ENCODE measurements at regions not wholly inside any gene's neighbourhood (a gene's known extent, or its start where the extent isn't known, plus 50 kb on each side); places are given as distances from the start of the nearest gene placed in this dataset.

DNA sequence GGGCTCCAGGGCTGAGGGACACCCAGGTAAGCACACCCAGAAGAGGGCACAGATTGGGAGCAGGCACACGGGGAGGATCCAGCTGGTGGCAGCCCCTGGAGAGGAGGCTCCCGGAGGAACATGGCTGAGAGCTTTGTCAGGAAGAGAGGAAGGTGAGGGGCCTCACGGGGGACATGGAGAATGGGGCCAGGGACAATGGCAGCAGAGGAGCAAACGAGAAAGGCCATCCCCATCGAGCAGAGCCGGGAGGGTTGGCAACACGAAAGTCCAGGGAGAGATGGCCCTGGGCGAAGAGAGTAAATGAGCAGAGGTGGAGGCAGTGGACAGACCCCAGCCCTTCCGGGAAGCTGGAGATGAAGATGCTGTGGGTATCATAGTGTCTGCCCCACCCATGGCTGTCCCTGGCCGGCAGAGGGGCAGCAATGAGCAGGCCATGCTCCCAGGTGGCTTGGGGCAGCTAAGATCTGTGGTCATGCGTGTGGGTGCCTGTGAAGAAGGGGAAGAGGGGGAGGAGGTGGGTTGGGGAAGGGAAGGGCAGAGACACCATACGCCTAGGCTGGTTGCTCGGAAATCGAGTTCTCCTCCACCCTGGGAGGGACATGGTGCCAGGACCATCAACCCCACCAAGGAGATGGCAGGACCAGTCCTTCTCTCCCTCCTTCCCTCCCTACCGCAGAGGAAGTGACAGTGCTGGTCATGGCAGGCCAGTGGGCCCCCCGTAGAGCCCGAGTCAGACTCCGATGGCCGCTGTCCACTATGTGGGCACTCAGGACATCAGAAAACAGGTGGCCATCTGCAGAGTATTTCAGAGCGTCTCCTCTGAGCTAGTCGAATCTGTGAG, 191.7 kb downstream of the NDUFA10 start:
- Mint-ChIP-seq H3K9me3 (ENCODE audit: low read depth, unreplicated experiment) (peaks cover 8% of the 10 kb centered on the region), H3K27ac (ENCODE audit: unreplicated experiment) (no peak overlapping the region), H3K27me3 (ENCODE audit: unreplicated experiment) (peaks cover 55% of the 10 kb centered on the region), H3K4me1 (ENCODE audit: low read depth, unreplicated experiment) (no peaks in the 10 kb centered on the region), H3K4me3 (ENCODE audit: low read depth, unreplicated experiment) (no peak overlapping the region), H3K36me3 (ENCODE audit: insufficient read depth, unreplicated experiment) (no peaks in the 10 kb centered on the region)
- TF ChIP-seq, protein P1, sequence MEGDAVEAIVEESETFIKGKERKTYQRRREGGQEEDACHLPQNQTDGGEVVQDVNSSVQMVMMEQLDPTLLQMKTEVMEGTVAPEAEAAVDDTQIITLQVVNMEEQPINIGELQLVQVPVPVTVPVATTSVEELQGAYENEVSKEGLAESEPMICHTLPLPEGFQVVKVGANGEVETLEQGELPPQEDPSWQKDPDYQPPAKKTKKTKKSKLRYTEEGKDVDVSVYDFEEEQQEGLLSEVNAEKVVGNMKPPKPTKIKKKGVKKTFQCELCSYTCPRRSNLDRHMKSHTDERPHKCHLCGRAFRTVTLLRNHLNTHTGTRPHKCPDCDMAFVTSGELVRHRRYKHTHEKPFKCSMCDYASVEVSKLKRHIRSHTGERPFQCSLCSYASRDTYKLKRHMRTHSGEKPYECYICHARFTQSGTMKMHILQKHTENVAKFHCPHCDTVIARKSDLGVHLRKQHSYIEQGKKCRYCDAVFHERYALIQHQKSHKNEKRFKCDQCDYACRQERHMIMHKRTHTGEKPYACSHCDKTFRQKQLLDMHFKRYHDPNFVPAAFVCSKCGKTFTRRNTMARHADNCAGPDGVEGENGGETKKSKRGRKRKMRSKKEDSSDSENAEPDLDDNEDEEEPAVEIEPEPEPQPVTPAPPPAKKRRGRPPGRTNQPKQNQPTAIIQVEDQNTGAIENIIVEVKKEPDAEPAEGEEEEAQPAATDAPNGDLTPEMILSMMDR (IDR thresholded peaks at IDR 0.05; ENCODE audit: unreplicated experiment), result no peak
- intact Hi-C loops (cut with micrococcal nuclease; ENCODE audit: unreplicated experiment), result no loop called here
- no TSS peak for BruUV-seq (replicated peaks)
- DNase-seq, result no peak
- CTCF ChIA-PET, result no interaction called here

DNA sequence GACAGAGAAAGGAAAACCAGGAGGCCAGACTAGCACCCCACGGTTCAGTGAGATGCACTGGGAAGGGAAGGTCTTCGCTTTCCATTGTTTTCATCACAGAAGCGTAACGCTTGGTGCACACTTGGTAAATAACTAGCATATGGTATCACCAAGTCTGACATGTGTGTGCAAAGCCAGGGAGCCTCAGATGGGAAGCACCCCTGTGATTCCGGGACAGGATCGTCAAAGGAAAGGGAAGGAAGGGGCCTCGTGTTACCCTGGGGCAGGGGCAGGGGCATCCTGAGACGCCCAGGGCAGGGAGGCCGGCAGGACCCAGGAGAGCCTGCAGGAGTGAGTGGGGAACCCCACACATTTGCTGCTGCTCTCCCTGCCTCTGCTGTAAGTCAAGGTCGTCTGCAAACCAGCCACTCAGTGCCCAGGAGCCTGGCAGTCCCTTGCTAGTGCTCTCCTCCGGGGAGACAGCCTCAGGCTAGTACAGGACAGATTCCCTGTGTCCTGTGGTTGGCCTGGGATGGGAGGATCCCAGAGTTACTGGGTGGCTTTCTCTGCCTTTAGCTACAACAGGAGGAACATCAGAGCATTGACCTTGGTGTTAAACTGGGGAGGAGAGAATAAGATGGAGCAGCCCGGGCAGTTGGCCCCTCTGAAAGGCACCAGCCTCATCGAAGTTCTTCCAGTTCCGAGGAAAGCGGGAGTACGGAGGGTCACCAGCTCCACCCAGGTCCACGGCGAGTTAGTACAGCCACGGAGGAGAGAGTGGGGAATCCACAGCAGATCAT, 192.5 kb downstream of the NDUFA10 start:
- H3K27ac Mint-ChIP-seq (ENCODE audit: unreplicated experiment), result no peak overlapping the region
- no peak for DNase-seq
- no peak overlapping the region for H3K4me3 Mint-ChIP-seq (ENCODE audit: low read depth, unreplicated experiment)
- CTCF ChIA-PET, result no interaction called here
- no TSS peak for BruUV-seq (replicated peaks)
- no peaks in the 10 kb centered on the region for H3K36me3 Mint-ChIP-seq (ENCODE audit: insufficient read depth, unreplicated experiment)
- intact Hi-C loops (cut with micrococcal nuclease; ENCODE audit: unreplicated experiment), result no loop called here
- H3K27me3 Mint-ChIP-seq (ENCODE audit: unreplicated experiment), result peaks cover 62% of the 10 kb centered on the region
- H3K4me1 Mint-ChIP-seq (ENCODE audit: low read depth, unreplicated experiment), result no peaks in the 10 kb centered on the region
- TF ChIP-seq, protein P1 (IDR thresholded peaks at IDR 0.05; ENCODE audit: unreplicated experiment), result no peak
- H3K9me3 Mint-ChIP-seq (ENCODE audit: low read depth, unreplicated experiment), result peaks cover 8% of the 10 kb centered on the region

DNA sequence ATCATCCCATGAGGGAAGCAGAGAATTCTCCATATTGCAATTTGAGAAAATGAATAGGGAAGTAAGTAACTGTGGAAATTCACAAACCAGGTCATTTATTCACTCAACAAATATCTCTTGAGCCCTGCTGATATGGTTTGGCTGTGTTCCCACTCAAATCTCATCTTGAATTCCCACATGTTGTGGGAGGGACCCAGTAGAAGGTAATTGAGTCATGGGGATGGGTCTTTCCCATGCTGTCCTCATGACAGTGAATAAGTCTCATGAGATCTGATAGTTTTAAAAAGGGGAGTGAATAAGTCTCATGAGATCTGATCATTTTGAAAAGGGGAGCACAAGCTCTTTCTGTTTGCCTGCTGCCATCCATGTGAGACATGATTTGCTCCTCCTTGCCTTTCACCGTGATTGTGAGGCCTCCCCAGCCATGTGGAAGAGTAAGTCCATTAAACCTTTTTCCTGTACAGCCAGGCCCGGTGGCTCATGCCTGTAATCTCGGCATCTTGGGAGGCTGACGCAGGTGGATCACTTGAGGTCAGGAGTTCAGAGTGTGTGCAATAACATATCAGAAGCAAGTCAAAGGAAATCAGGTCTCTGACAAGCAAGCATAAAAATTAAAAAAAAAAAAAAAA, 193.2 kb downstream of the NDUFA10 start:
- no peak overlapping the region for H3K4me3 Mint-ChIP-seq (ENCODE audit: low read depth, unreplicated experiment)
- CTCF ChIA-PET, result no interaction called here

More for the DNA sequence above, 193.2 kb downstream of the NDUFA10 start:
- BruUV-seq (replicated peaks), result no TSS peak
- H3K27ac Mint-ChIP-seq (ENCODE audit: unreplicated experiment), result no peak overlapping the region
- H3K4me1 Mint-ChIP-seq (ENCODE audit: low read depth, unreplicated experiment), result no peaks in the 10 kb centered on the region
- H3K27me3 Mint-ChIP-seq (ENCODE audit: unreplicated experiment), result peaks cover 62% of the 10 kb centered on the region
- TF ChIP-seq, protein P1 (IDR thresholded peaks at IDR 0.05; ENCODE audit: unreplicated experiment), result no peak
- no peak for DNase-seq
- H3K36me3 Mint-ChIP-seq (ENCODE audit: insufficient read depth, unreplicated experiment), result no peaks in the 10 kb centered on the region
- intact Hi-C loops (cut with micrococcal nuclease; ENCODE audit: unreplicated experiment), result no loop called here
- H3K9me3 Mint-ChIP-seq (ENCODE audit: low read depth, unreplicated experiment), result peaks cover 4% of the 10 kb centered on the region
